Natural killer cell (primary cell): ENCODE measurements at regions not wholly inside any gene's neighbourhood (a gene's known extent, or its start where the extent isn't known, plus 50 kb on each side); places are given as distances from the start of the nearest gene placed in this dataset.

ENCODE experiments used
- ATAC-seq, 3 donors: fragments of 150-1000 bp in 2 of 3; fragments of 200-7000 bp in 1 of 3; cut with Tn5 transposase; 1 replicate in 1 of 3; 2 replicates in 2 of 3; pipeline ENCODE4 v1.10.0; 2021; ENCODE audit warnings: mild to moderate bottlenecking in 2 of 3, moderate library complexity in 2 of 3
- DNase-seq, 2 donors: peaks; one replicate each; pipeline versions ENCODE4 v3.0.0 to v3.0.0-alpha.2; 2013 to 2021; ENCODE audit warnings: mixed read lengths in 1 of 2
- H3K27ac ChIP-seq: one replicate; pipeline ENCODE4 v1.5.1; 2013; ENCODE audit warnings: mild to moderate bottlenecking, low read length
- H3K27me3 ChIP-seq: one replicate; pipeline ENCODE4 v1.6.1; 2013; ENCODE audit warnings: low read length; ENCODE audit not compliant: control insufficient read depth, insufficient read depth
- H3K36me3 ChIP-seq: one replicate; pipeline ENCODE4 v1.6.1; 2013; ENCODE audit warnings: low read length; ENCODE audit not compliant: control insufficient read depth, insufficient read depth
- H3K4me1 ChIP-seq: one replicate; pipeline ENCODE4 v1.6.1; 2013; ENCODE audit warnings: low read length; ENCODE audit not compliant: control insufficient read depth, insufficient read depth
- H3K4me3 ChIP-seq: one replicate; pipeline ENCODE4 v1.5.1; 2013; ENCODE audit warnings: low read length
- H3K9me3 ChIP-seq: one replicate; pipeline ENCODE4 v1.6.1; 2013; ENCODE audit warnings: low read length; ENCODE audit not compliant: control insufficient read depth, insufficient read depth
- H3K27ac Mint-ChIP-seq, 2 donors: one replicate each; pipeline ENCODE4 v1.8.0; 2022; ENCODE audit warnings: mild to moderate bottlenecking in 2 of 2, mixed read lengths in 2 of 2, moderate library complexity in 1 of 2
- H3K27me3 Mint-ChIP-seq, 2 donors: one replicate each; pipeline ENCODE4 v1.8.0; 2022; ENCODE audit warnings: low read depth in 2 of 2, mixed read lengths in 2 of 2
- H3K36me3 Mint-ChIP-seq: one replicate; pipeline ENCODE4 v1.8.0; 2022; ENCODE audit warnings: mixed read lengths
- H3K4me1 Mint-ChIP-seq, 2 donors: one replicate each; pipeline ENCODE4 v1.8.0; 2022; ENCODE audit warnings: mixed read lengths in 2 of 2
- H3K4me3 Mint-ChIP-seq: one replicate; pipeline ENCODE4 v1.8.0; 2022; ENCODE audit warnings: mild to moderate bottlenecking, moderate library complexity, mixed read lengths
- H3K9me3 Mint-ChIP-seq, 2 donors: one replicate each; pipeline ENCODE4 v1.8.0; 2022; ENCODE audit warnings: mixed read lengths in 2 of 2
- CTCF ChIP-seq: fragments of 200-600 bp; IDR thresholded peaks from one replicate; pipeline ENCODE4 v1.8.0; 2022; ENCODE audit warnings: antibody characterized with exemption
- WGBS: methylation state at CpG from one replicate; pipeline ENCODE4 v1.1.7; 2013; ENCODE audit warnings: missing lambda C conversion rate; ENCODE audit not compliant: insufficient coverage; 5-methylcytosine and 5-hydroxymethylcytosine counted together
- intact Hi-C: fragments of 100-400 bp; cut with micrococcal nuclease; formaldehyde crosslinking; loops from one replicate; pipeline ENCODE4 v1.14.2; 2022

- no peaks in the 10 kb centered on the region for H3K27me3 ChIP-seq
- no peak overlapping the region for H3K27ac ChIP-seq
- TF ChIP-seq CTCF, result no peak
- Mint-ChIP-seq H3K36me3 (no peaks in the 10 kb centered on the region), H3K9me3 (no peaks in the 10 kb centered on the region), H3K27me3 (peaks cover 0 to 3% of the 10 kb centered on the region in 2 donors), H3K4me1 (no peaks in the 10 kb centered on the region), H3K27ac (no peak overlapping the region), H3K4me3 (no peak overlapping the region)
- intact Hi-C loops, result no loop called here
- no peaks in the 10 kb centered on the region for H3K4me1 ChIP-seq
- H3K4me3 ChIP-seq, result no peak overlapping the region
- no peaks in the 10 kb centered on the region for H3K9me3 ChIP-seq
- H3K36me3 ChIP-seq, result no peaks in the 10 kb centered on the region
- 94% methylated on average over 2 of the region's 2 CpGs for WGBS
- ATAC-seq (no peak), DNase-seq (no peak)
Measured at GRCh38 chr1:165067829-165068228, 288.7 kb downstream of the LMX1A start.

DNA sequence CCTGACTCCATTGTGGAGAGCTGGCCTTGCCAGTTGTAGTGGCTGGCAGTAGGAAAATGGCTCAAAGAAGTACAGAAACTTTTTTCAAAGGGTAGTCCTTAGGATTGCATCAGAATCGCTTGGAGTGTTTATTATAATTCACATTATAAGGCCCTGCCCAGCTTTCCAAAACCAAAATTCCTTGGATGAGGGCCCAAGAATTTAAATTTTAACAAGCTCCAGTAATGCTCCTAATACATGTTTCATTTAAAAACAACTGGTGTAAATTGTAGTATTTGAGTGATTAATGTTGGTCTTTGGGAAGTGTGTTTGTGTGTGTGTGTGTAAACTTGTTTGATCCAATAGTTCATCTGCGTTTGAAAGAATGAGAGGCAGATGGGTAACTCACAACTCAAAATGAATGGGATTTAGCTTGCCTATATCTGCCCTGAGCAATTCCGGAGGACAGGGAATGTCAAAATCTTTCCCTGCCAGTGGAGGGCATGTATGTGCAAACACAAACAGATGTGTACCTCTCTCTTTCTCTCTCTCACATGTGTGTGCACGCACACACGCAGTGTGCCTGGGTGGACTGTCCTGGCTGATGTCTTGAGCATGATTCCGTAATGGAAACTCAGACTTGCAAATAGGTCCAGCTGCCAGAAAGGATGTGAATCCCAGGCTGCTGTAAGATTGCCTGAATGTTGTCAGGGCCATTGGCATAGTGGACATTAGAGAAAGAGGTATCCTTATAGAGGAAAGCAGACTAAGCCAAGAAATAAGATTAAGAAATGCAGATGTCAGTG lies 293.1 kb downstream of the LMX1A start:
- WGBS, result 78% methylated on average over 6 of the region's 6 CpGs
- H3K9me3 Mint-ChIP-seq, result peaks cover 2 to 8% of the 10 kb centered on the region in 2 donors
- ATAC-seq, result no peak

GRCh38 chr1:165062346-165062745 lies 294.2 kb downstream of the LMX1A start:
- no peak overlapping the region for H3K27ac Mint-ChIP-seq
- TF ChIP-seq CTCF, result no peak
- H3K27me3 Mint-ChIP-seq, result peaks cover 7 to 8% of the 10 kb centered on the region in 2 donors

More for the DNA sequence above, 293.1 kb downstream of the LMX1A start:
- intact Hi-C loops, result no loop called here
- no peaks in the 10 kb centered on the region for H3K36me3 Mint-ChIP-seq
- no peak overlapping the region for H3K4me3 Mint-ChIP-seq
- Histone ChIP-seq H3K36me3 (no peaks in the 10 kb centered on the region), H3K9me3 (no peaks in the 10 kb centered on the region), H3K4me3 (no peak overlapping the region), H3K27ac (no peak overlapping the region), H3K27me3 (no peaks in the 10 kb centered on the region), H3K4me1 (no peaks in the 10 kb centered on the region)
- H3K27ac Mint-ChIP-seq, result no peak overlapping the region
- no peaks in the 10 kb centered on the region for H3K4me1 Mint-ChIP-seq
- no peak for DNase-seq
- no peak for TF ChIP-seq CTCF
- H3K27me3 Mint-ChIP-seq, result peaks cover 7% of the 10 kb centered on the region in 2 donors

More at GRCh38 chr1:165062346-165062745, 294.2 kb downstream of the LMX1A start:
- Histone ChIP-seq H3K27me3 (no peaks in the 10 kb centered on the region), H3K4me1 (no peaks in the 10 kb centered on the region), H3K9me3 (no peaks in the 10 kb centered on the region), H3K4me3 (no peak overlapping the region), H3K27ac (no peak overlapping the region), H3K36me3 (no peaks in the 10 kb centered on the region)
- no peak for ATAC-seq
- DNase-seq, result no peak
- no peaks in the 10 kb centered on the region for H3K36me3 Mint-ChIP-seq
- H3K4me3 Mint-ChIP-seq, result no peak overlapping the region
- H3K4me1 Mint-ChIP-seq, result no peaks in the 10 kb centered on the region
- WGBS, result 66% methylated on average over 4 of the region's 4 CpGs
- intact Hi-C loops, result no loop called here
- peaks cover 2 to 8% of the 10 kb centered on the region in 2 donors for H3K9me3 Mint-ChIP-seq
